GM21786 (cell line): ENCODE measurements at regions not wholly inside any gene's neighbourhood (a gene's known extent, or its start where the extent isn't known, plus 50 kb on each side); places are given as distances from the start of the nearest gene placed in this dataset.
"Not testable (repeated sequence)": the region's sequence is repeated elsewhere in the genome, so short reads cannot be mapped to it uniquely, and the experiment has no call there.

Experiments
- ATAC-seq: cut with Tn5 transposase; IDR thresholded peaks from one replicate; pipeline ENCODE4 v1.9.1; 2021; ENCODE audit not compliant: unreplicated experiment

- no peak for ATAC-seq
Measured at GRCh38 chr1:14135070-14135469, 435.1 kb downstream of the PRDM2 start.

- no peak for ATAC-seq
Measured at GRCh38 chr1:14136152-14136763, 436.3 kb downstream of the PRDM2 start.

GRCh38 chr1:14136881-14137280, 436.9 kb downstream of the PRDM2 start:
- ATAC-seq = no peak

- ATAC-seq = no peak
Measured at GRCh38 chr1:14137411-14138134, 437.6 kb downstream of the PRDM2 start.

GRCh38 chr1:14138135-14138506, 438.1 kb downstream of the PRDM2 start:
- no peak for ATAC-seq

- ATAC-seq = no peak
Measured at GRCh38 chr1:14138687-14139086, 438.7 kb downstream of the PRDM2 start.

- ATAC-seq = no peak
Measured at GRCh38 chr1:14140831-14141401, 440.9 kb downstream of the PRDM2 start.

GRCh38 chr1:14141656-14142055, 441.7 kb downstream of the PRDM2 start:
- no peak for ATAC-seq

- ATAC-seq = no peak
Measured at GRCh38 chr1:14142397-14143100, 442.6 kb downstream of the PRDM2 start.

- no peak for ATAC-seq
Measured at GRCh38 chr1:14143777-14144176, 443.8 kb downstream of the PRDM2 start.

GRCh38 chr1:14148526-14148925, 448.5 kb downstream of the PRDM2 start:
- no peak for ATAC-seq

- no peak for ATAC-seq
Measured at GRCh38 chr1:14149431-14149830, 449.1 kb upstream of the KAZN start.

GRCh38 chr1:14156543-14156942, 441.9 kb upstream of the KAZN start:
- ATAC-seq = no peak

GRCh38 chr1:14160781-14161180, 437.7 kb upstream of the KAZN start:
- ATAC-seq = no peak

GRCh38 chr1:14163246-14163645, 435.2 kb upstream of the KAZN start:
- no peak for ATAC-seq

GRCh38 chr1:14165371-14165801, 433.1 kb upstream of the KAZN start:
- ATAC-seq = no peak

GRCh38 chr1:14167884-14168283, 430.6 kb upstream of the KAZN start:
- no peak for ATAC-seq

GRCh38 chr1:14168326-14169063, 430.0 kb upstream of the KAZN start:
- no peak for ATAC-seq

GRCh38 chr1:14173598-14173997, 424.9 kb upstream of the KAZN start:
- ATAC-seq = no peak

GRCh38 chr1:14177866-14178265, 420.6 kb upstream of the KAZN start:
- ATAC-seq = not testable (repeated sequence)

GRCh38 chr1:14180738-14181137, 417.7 kb upstream of the KAZN start:
- ATAC-seq = no peak
